ENCODE measurements at regions not wholly inside any gene's neighbourhood (a gene's known extent, or its start where the extent isn't known, plus 50 kb on each side); places are given as distances from the start of the nearest gene placed in this dataset.
"Not testable (repeated sequence)": the region's sequence is repeated elsewhere in the genome, so short reads cannot be mapped to it uniquely, and the experiment has no call there.

- Mint-ChIP-seq H3K4me3 (no peak overlapping the region), H3K9me3 (peaks cover 8% of the 10 kb centered on the region), H3K27ac (no peak overlapping the region), H3K4me1 (ENCODE audit: low read depth in 2 of 2) (no peaks in the 10 kb centered on the region), H3K36me3 (no peaks in the 10 kb centered on the region), H3K27me3 (no peaks in the 10 kb centered on the region)
- DNase-seq (ENCODE audit: low spot score): no peak
- no peak for ATAC-seq
Observed at GRCh38 chr12:43233861-43234260, 318.1 kb downstream of the ADAMTS20 start.

DNA sequence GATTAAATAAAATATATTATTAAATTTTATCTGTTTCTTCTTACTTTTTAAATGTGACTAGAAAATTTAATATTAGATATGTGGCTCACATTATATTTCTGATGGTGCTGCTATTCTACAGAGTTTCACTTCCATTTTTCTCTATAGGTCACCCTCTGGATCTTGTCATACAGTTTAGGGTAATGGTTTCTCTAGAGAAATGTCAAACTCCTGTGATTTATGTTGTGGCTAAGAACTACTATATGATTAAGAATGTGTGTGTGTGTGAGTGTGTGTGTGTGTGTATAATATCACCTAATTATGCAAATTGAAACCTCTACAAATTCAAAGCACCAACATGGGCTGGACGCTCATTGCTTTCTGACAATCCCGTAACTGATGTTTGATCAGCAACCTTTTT is 325.9 kb downstream of the ADAMTS20 start:
- Mint-ChIP-seq H3K4me3 (no peak overlapping the region), H3K27ac (no peak overlapping the region), H3K27me3 (no peaks in the 10 kb centered on the region), H3K36me3 (peaks cover 8% of the 10 kb centered on the region), H3K4me1 (ENCODE audit: low read depth in 2 of 2) (no peaks in the 10 kb centered on the region), H3K9me3 (peaks cover 19% of the 10 kb centered on the region)
- DNase-seq (ENCODE audit: low spot score): no peak
- no peak for ATAC-seq

GRCh38 chr12:43224190-43224805 is 327.7 kb downstream of the ADAMTS20 start:
- peaks cover 15% of the 10 kb centered on the region for H3K9me3 Mint-ChIP-seq
- not testable (repeated sequence) for ATAC-seq; H3K36me3 Mint-ChIP-seq; DNase-seq (ENCODE audit: low spot score); H3K4me3 Mint-ChIP-seq; H3K4me1 Mint-ChIP-seq (ENCODE audit: low read depth in 2 of 2); H3K27ac Mint-ChIP-seq; H3K27me3 Mint-ChIP-seq

DNA sequence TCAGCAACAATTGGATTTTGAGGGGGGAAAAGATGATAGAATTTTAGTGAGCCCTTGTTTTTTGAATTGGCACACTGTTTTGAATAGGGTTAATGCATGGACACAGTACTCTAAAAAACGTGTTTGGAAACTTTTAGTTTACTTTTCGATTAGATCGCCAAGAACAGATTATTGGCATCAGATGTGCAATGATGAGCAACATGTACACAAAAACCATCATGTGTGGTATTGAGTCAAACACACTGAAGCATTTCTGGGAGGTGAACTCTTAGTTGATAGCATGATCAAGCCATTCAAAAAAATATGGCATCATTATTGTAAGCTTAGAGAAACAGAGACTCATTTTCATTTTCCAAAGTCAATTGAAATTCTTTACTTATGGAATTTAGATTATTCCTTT is 329.2 kb downstream of the ADAMTS20 start:
- no peak overlapping the region for H3K4me3 Mint-ChIP-seq
- ATAC-seq (no peak), DNase-seq (ENCODE audit: low spot score) (no peak)
- no peaks in the 10 kb centered on the region for H3K27me3 Mint-ChIP-seq
- peaks cover 12% of the 10 kb centered on the region for H3K9me3 Mint-ChIP-seq
- peaks cover 8% of the 10 kb centered on the region for H3K36me3 Mint-ChIP-seq
- no peaks in the 10 kb centered on the region for H3K4me1 Mint-ChIP-seq (ENCODE audit: low read depth in 2 of 2)
- H3K27ac Mint-ChIP-seq: no peak overlapping the region

- ATAC-seq (no peak), DNase-seq (ENCODE audit: low spot score) (no peak)
- H3K4me3 Mint-ChIP-seq: no peak overlapping the region
- no peak overlapping the region for H3K27ac Mint-ChIP-seq
- H3K4me1 Mint-ChIP-seq (ENCODE audit: low read depth in 2 of 2): no peaks in the 10 kb centered on the region
- H3K27me3 Mint-ChIP-seq: no peaks in the 10 kb centered on the region
- H3K36me3 Mint-ChIP-seq: peaks cover 4% of the 10 kb centered on the region
- peaks cover 10% of the 10 kb centered on the region for H3K9me3 Mint-ChIP-seq
Observed at GRCh38 chr12:43221216-43221615, 330.8 kb downstream of the ADAMTS20 start.

DNA sequence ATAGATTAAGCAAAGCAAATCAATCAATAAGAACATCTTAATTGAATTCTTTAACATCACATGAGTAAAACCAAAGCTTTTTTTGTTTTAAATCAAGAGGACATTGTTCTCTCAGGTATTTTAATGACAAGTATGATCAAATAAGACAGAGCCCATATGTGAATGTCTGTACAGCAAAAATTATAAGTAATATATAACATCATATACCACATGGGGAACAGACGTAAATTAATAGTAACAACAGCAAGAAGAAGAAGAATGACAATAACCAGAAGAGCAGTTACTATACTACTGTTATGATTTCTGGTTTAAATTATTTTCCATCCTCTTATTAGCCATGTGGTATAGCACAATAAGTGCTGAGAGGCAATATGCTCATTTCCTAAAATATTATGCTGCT is 335.5 kb downstream of the ADAMTS20 start:
- Mint-ChIP-seq H3K36me3 (no peaks in the 10 kb centered on the region), H3K27ac (no peak overlapping the region), H3K4me3 (no peak overlapping the region), H3K9me3 (peaks cover 16% of the 10 kb centered on the region), H3K27me3 (no peaks in the 10 kb centered on the region), H3K4me1 (ENCODE audit: low read depth in 2 of 2) (no peaks in the 10 kb centered on the region)
- no peak for ATAC-seq
- DNase-seq (ENCODE audit: low spot score): no peak

DNA sequence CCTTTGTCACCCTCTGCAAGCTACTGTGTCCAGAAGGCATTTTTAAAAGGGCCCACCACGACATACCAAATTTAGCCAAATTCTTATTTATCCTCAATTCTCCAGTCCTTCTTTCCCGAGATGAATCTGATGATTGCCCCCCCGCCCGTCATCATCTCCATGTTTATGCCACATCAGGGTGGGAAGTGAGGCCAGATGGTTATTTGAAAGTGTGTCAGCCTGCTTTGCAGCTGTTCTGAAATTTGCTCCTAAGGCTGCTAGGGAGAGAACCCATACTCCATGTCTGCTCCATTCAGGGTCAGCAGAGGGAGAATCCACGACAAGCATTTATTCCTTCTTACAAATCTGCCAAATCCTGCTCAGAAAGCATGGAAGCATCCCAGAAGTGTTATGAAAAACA is 337.8 kb downstream of the ADAMTS20 start:
- no peak for ATAC-seq
- H3K4me1 Mint-ChIP-seq (ENCODE audit: low read depth in 2 of 2): no peaks in the 10 kb centered on the region
- no peaks in the 10 kb centered on the region for H3K36me3 Mint-ChIP-seq
- no peak for DNase-seq (ENCODE audit: low spot score)
- H3K27me3 Mint-ChIP-seq: no peaks in the 10 kb centered on the region
- H3K9me3 Mint-ChIP-seq: peaks cover 19% of the 10 kb centered on the region
- H3K4me3 Mint-ChIP-seq: no peak overlapping the region
- H3K27ac Mint-ChIP-seq: no peak overlapping the region

DNA sequence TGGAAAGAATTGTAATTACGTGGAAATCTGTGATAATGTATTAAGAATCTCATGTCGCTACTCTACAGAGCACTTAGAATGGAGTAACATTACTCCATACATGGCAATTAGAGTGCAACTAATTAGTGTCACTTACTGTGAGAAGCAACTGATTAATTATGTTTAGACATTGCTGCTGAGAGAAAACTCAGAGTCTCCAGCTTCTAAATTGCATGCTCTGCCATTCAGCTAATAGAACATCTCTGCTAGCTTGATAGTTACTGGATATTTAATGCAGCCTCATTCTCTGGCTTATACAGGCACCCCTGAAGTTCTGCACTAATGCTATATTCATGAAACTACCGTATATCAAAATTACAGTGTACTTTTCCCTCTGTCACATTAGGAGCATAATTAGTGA is 338.4 kb downstream of the ADAMTS20 start:
- Mint-ChIP-seq H3K27ac (no peak overlapping the region), H3K9me3 (peaks cover 19% of the 10 kb centered on the region), H3K4me1 (ENCODE audit: low read depth in 2 of 2) (no peaks in the 10 kb centered on the region), H3K27me3 (no peaks in the 10 kb centered on the region), H3K4me3 (no peak overlapping the region), H3K36me3 (no peaks in the 10 kb centered on the region)
- no peak for DNase-seq (ENCODE audit: low spot score)
- ATAC-seq: no peak

DNA sequence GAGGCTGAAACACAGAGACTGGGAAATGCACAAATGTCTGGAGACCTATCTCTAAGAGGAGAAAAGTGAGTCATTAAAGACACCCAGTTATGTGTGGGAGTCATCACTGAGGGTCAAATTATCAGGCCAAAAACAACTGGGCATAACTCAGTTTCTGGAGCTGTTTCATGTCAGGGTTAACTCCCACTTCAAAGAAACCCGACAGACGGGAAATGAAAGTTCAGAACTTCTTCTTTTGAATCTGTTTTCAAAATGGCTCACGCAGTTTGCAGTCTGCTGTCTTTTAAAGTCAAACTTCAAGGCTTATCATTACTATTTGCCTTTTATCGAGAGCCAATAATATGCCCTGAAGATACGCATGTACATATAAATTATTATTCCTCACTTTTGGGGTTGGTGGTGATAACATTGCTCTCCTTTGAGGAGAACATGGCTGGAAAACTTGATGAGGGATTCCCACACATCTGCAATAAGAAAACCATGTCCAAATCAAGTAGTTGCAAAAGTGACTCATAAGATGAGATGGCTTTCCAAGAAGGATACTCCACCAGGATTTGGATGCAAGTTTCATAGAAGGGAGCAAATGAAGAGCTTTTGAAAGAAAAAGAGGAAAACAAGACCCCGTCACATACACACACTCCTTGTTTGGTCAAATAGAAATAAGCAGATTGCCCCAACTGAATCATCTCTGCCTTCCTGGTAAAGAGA is 341.4 kb downstream of the ADAMTS20 start:
- Mint-ChIP-seq H3K9me3 (peaks cover 18% of the 10 kb centered on the region), H3K36me3 (peaks cover 4% of the 10 kb centered on the region), H3K27me3 (no peaks in the 10 kb centered on the region), H3K27ac (no peak overlapping the region), H3K4me1 (ENCODE audit: low read depth in 2 of 2) (no peaks in the 10 kb centered on the region), H3K4me3 (no peak overlapping the region)
- DNase-seq (ENCODE audit: low spot score) (no peak), ATAC-seq (no peak)

- H3K36me3 Mint-ChIP-seq: peaks cover 4% of the 10 kb centered on the region
- ATAC-seq: no peak
- H3K4me3 Mint-ChIP-seq: no peak overlapping the region
- peaks cover 12% of the 10 kb centered on the region for H3K9me3 Mint-ChIP-seq
- H3K27me3 Mint-ChIP-seq: no peaks in the 10 kb centered on the region
- H3K4me1 Mint-ChIP-seq (ENCODE audit: low read depth in 2 of 2): no peaks in the 10 kb centered on the region
- H3K27ac Mint-ChIP-seq: no peak overlapping the region
- DNase-seq (ENCODE audit: low spot score): no peak
Observed at GRCh38 chr12:43208627-43209026, 343.4 kb downstream of the ADAMTS20 start.

GRCh38 chr12:43208221-43208620 is 343.8 kb downstream of the ADAMTS20 start:
- Mint-ChIP-seq H3K9me3 (peaks cover 12% of the 10 kb centered on the region), H3K36me3 (peaks cover 4% of the 10 kb centered on the region), H3K4me1 (ENCODE audit: low read depth in 2 of 2) (no peaks in the 10 kb centered on the region), H3K27ac (no peak overlapping the region), H3K4me3 (no peak overlapping the region), H3K27me3 (no peaks in the 10 kb centered on the region)
- no peak for ATAC-seq
- DNase-seq (ENCODE audit: low spot score): no peak

GRCh38 chr12:43206396-43206795 is 345.6 kb downstream of the ADAMTS20 start:
- Mint-ChIP-seq H3K36me3 (peaks cover 4% of the 10 kb centered on the region), H3K9me3 (peaks cover 13% of the 10 kb centered on the region), H3K4me3 (no peak overlapping the region), H3K27ac (no peak overlapping the region), H3K27me3 (no peaks in the 10 kb centered on the region), H3K4me1 (ENCODE audit: low read depth in 2 of 2) (no peaks in the 10 kb centered on the region)
- no peak for DNase-seq (ENCODE audit: low spot score)
- ATAC-seq: no peak

DNA sequence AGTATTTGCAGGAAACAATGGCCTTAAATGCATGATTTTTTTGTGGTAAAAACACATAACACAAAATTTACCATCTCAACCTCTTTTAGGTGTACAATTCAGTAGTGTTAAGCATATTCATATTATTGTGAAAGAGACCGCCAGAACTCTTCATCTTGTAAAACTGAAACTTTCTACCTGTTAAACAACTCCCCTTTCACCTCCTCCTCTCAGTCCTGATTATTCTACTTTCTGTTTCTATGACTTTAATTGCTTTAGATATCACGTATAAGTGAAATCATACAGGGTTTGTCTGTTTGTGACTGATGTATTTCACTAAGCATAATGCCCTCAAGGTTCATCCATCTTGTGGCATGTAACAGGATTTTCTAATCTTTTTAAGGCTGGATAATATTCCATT is 353.4 kb downstream of the ADAMTS20 start:
- H3K27ac Mint-ChIP-seq: no peak overlapping the region
- no peak for ATAC-seq
- no peak overlapping the region for H3K4me3 Mint-ChIP-seq
- no peak for DNase-seq (ENCODE audit: low spot score)
- H3K9me3 Mint-ChIP-seq: peaks cover 8% of the 10 kb centered on the region
- peaks cover 6% of the 10 kb centered on the region for H3K36me3 Mint-ChIP-seq
- no peaks in the 10 kb centered on the region for H3K4me1 Mint-ChIP-seq (ENCODE audit: low read depth in 2 of 2)
- H3K27me3 Mint-ChIP-seq: no peaks in the 10 kb centered on the region

GRCh38 chr12:43196268-43196907 is 355.6 kb downstream of the ADAMTS20 start:
- Mint-ChIP-seq H3K36me3 (peaks cover 6% of the 10 kb centered on the region), H3K4me3 (no peak overlapping the region), H3K4me1 (ENCODE audit: low read depth in 2 of 2) (no peaks in the 10 kb centered on the region), H3K27me3 (no peaks in the 10 kb centered on the region), H3K27ac (no peak overlapping the region), H3K9me3 (peaks cover 13% of the 10 kb centered on the region)
- ATAC-seq (no peak), DNase-seq (ENCODE audit: low spot score) (no peak)

All from natural killer cell treated with Interleukin-12 subunit alpha and Interleukin-12 subunit beta and Interleukin-15 and Interleukin-18, amount 100 ng/mL, for 72 hours (primary cell).